ENCODE measurements at regions not wholly inside any gene's neighbourhood (a gene's known extent, or its start where the extent isn't known, plus 50 kb on each side); places are given as distances from the start of the nearest gene placed in this dataset.

DNA sequence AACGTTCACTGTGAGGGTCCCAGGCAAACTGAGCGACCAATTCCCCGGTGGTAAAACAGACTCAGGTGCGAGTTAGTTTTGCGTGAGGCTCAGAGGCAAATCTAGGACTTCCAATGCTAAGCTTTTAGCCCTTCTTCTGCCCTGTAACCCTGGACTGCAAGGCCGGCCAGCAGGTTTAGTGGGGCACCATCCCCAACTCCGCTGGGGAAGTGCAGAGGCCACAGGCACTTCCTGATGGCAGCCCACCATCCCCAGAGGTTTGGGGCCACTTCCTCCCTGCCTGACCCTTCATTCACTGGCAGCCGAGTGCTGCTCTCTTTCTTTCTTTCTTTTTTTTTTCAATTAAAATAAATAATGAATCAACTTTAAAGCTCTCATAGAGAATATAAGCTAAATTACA lies 124.6 kb upstream of the B3GAT1 start:
- DNase-seq (ENCODE audit: low read depth, low spot score), result no peak
- ATAC-seq, result no peak
- in situ Hi-C loops (cut with HindIII; ENCODE audit: low pct_unique_long_range_greater_than_20kb, low sequenced_read_pairs) (no loop called here), intact Hi-C loops (cut with micrococcal nuclease; ENCODE audit: unreplicated experiment) (no loop called here)
- Histone ChIP-seq H3K27ac (ENCODE audit: low read length) (no peak overlapping the region), H3K36me3 (ENCODE audit: control insufficient read depth, insufficient read depth, low read length) (no peaks in the 10 kb centered on the region; the same call in 1 of the 2 replicates), H3K4me1 (ENCODE audit: control insufficient read depth, insufficient read depth, low read length) (no peaks in the 10 kb centered on the region), H3K4me3 (ENCODE audit: low read depth in 2 of 2, low read length in 2 of 2) (no peak overlapping the region), H3K27me3 (ENCODE audit: control insufficient read depth, insufficient read depth, low read length) (peaks cover 8% of the 10 kb centered on the region), H3K9me3 (ENCODE audit: control insufficient read depth, insufficient read depth, low read depth, low read length) (no peaks in the 10 kb centered on the region)
- TF ChIP-seq SIN3A (IDR thresholded peaks at IDR 0.05; ENCODE audit: borderline replicate concordance, insufficient read depth, low read depth, low read length) (no peak), POLR2AphosphoS5 (IDR thresholded peaks at IDR 0.05; ENCODE audit: low read depth, low read length) (no peak), TCF7L2 (IDR thresholded peaks at IDR 0.05; ENCODE audit: low read depth, low read length) (no peak), CTCF (IDR thresholded peaks at IDR 0.05) (no peak)
- TF ChIP-seq, protein P1, sequence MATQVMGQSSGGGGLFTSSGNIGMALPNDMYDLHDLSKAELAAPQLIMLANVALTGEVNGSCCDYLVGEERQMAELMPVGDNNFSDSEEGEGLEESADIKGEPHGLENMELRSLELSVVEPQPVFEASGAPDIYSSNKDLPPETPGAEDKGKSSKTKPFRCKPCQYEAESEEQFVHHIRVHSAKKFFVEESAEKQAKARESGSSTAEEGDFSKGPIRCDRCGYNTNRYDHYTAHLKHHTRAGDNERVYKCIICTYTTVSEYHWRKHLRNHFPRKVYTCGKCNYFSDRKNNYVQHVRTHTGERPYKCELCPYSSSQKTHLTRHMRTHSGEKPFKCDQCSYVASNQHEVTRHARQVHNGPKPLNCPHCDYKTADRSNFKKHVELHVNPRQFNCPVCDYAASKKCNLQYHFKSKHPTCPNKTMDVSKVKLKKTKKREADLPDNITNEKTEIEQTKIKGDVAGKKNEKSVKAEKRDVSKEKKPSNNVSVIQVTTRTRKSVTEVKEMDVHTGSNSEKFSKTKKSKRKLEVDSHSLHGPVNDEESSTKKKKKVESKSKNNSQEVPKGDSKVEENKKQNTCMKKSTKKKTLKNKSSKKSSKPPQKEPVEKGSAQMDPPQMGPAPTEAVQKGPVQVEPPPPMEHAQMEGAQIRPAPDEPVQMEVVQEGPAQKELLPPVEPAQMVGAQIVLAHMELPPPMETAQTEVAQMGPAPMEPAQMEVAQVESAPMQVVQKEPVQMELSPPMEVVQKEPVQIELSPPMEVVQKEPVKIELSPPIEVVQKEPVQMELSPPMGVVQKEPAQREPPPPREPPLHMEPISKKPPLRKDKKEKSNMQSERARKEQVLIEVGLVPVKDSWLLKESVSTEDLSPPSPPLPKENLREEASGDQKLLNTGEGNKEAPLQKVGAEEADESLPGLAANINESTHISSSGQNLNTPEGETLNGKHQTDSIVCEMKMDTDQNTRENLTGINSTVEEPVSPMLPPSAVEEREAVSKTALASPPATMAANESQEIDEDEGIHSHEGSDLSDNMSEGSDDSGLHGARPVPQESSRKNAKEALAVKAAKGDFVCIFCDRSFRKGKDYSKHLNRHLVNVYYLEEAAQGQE (IDR thresholded peaks at IDR 0.05; ENCODE audit: insufficient read depth in 1 of 2, low read depth in 2 of 2, low read length in 1 of 2), result no peak
- POLR2A ChIA-PET, result no interaction called here
- BruUV-seq (replicated peaks), result no TSS peak
- CTCF ChIA-PET, result interaction anchor here (0.7 kb wide), 1 partner anchor 170 kb away, joined by 3 read pairs; no protein-coding TSS in a partner anchor

DNA sequence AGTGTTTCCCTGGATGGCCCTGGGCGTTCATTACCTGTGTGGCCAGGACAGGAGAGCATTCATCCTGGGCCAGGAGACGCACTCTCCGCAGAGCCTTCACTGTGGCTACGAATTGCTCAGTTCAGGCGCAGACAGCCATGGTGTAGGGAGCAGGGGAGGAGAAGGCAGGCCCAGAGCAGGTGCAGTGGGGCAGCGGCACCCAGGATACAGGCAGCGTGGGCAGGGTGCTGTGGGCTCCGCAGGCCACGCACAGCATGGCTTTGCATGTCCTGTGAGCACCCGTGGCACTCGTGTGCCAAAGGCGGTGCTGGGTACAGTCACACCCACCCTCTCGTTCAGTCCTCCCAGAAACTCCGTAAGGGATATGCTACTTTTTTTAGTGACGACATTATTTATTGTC lies 124.2 kb upstream of the B3GAT1 start:
- CTCF ChIA-PET, result no interaction called here
- no peak for TF ChIP-seq CTCF (IDR thresholded peaks at IDR 0.05)
- no peak for TF ChIP-seq SIN3A (IDR thresholded peaks at IDR 0.05; ENCODE audit: borderline replicate concordance, insufficient read depth, low read depth, low read length)
- TF ChIP-seq TCF7L2 (IDR thresholded peaks at IDR 0.05; ENCODE audit: low read depth, low read length), result no peak
- no peak for TF ChIP-seq POLR2AphosphoS5 (IDR thresholded peaks at IDR 0.05; ENCODE audit: low read depth, low read length)
- TF ChIP-seq, protein P1 (IDR thresholded peaks at IDR 0.05; ENCODE audit: insufficient read depth in 1 of 2, low read depth in 2 of 2, low read length in 1 of 2), result no peak
- H3K27me3 ChIP-seq (ENCODE audit: control insufficient read depth, insufficient read depth, low read length), result peaks cover 8% of the 10 kb centered on the region
- ATAC-seq (no peak), DNase-seq (ENCODE audit: low read depth, low spot score) (no peak)
- in situ Hi-C loops (cut with HindIII; ENCODE audit: low pct_unique_long_range_greater_than_20kb, low sequenced_read_pairs), result no loop called here
- intact Hi-C loops (cut with micrococcal nuclease; ENCODE audit: unreplicated experiment), result no loop called here
- H3K27ac ChIP-seq (ENCODE audit: low read length), result no peak overlapping the region
- H3K4me3 ChIP-seq (ENCODE audit: low read depth in 2 of 2, low read length in 2 of 2), result no peak overlapping the region
- no peaks in the 10 kb centered on the region; the same call in 1 of the 2 replicates for H3K36me3 ChIP-seq (ENCODE audit: control insufficient read depth, insufficient read depth, low read length)
- POLR2A ChIA-PET, result no interaction called here
- no peaks in the 10 kb centered on the region for H3K9me3 ChIP-seq (ENCODE audit: control insufficient read depth, insufficient read depth, low read depth, low read length)
- BruUV-seq (replicated peaks), result no TSS peak
- H3K4me1 ChIP-seq (ENCODE audit: control insufficient read depth, insufficient read depth, low read length), result no peaks in the 10 kb centered on the region

All from Panc1 (cell line).